AG04450 (cell line): ENCODE measurements at regions not wholly inside any gene's neighbourhood (a gene's known extent, or its start where the extent isn't known, plus 50 kb on each side); places are given as distances from the start of the nearest gene placed in this dataset.
A peak's percentile ranks its signal among the peaks of the same experiment; 100 is the strongest.

ENCODE experiments used
- CTCF ChIA-PET: fragments of 300-600, 350-600 bp; formaldehyde crosslinking; extraction: SDS; loops from one replicate; lab custom pipeline; 2022; ENCODE audit warnings: antibody characterized with exemption, inconsistent platforms; lab: Charles Lee
- POLR2A ChIA-PET: fragments of 350-600 bp; formaldehyde crosslinking; extraction: SDS; loops from one replicate; lab custom pipeline; 2021; ENCODE audit warnings: antibody characterized with exemption, inconsistent platforms; lab: Yijun Ruan, JAX
- DNase-seq: peaks from one replicate; pipeline ENCODE4 v3.0.0-alpha.2; 2011; ENCODE audit warnings: low read depth, low spot score
- H3K27ac ChIP-seq: one replicate; pipeline ENCODE4 v1.5.1; 2012; ENCODE audit warnings: low read depth, low read length, control low read depth
- H3K27me3 ChIP-seq: one replicate; pipeline ENCODE4 v1.6.0; 2012; ENCODE audit warnings: low read length; ENCODE audit not compliant: control insufficient read depth, insufficient read depth
- H3K4me3 ChIP-seq: 2 replicates; pipeline ENCODE4 v1.5.1; 2011; ENCODE audit warnings: mild to moderate bottlenecking, low read depth, low read length, control low read depth
- H3K9me3 ChIP-seq: 2 replicates; pipeline ENCODE4 v1.5.1; 2012; ENCODE audit warnings: low read length; ENCODE audit not compliant: control insufficient read depth, insufficient read depth
- CTCF ChIP-seq: IDR thresholded peaks from 2 replicates; pipeline ENCODE4 v1.5.1; 2011; ENCODE audit warnings: low read depth, low read length, control low read depth, inconsistent platforms

DNA sequence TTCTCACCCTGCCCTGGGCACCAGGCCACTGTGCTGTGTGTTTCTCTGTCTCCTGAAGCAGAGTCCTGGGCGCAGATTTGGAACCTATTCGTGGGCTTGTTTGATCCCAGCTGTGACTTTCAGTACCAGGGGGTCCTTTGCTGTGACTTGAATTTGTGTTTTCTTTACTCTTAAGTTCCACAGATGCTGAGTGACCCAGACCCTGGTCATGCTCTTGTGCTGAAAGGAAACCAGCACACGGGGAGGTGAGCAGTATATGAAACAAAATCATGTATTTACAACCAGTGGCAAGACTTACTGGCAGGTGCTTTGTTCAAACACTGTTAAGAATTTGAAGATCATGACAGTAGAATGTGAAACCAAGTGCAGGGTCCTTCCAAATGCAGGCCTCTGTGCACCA lies 89.2 kb upstream of the PRSS58 start:
- DNase-seq, result no peak
- ChIA-PET POLR2A (no interaction called here), CTCF (interaction anchor here (0.6 to 1.3 kb wide), 7 partner anchors 9 to 1107 kb away, joined by 3 to 10 read pairs (median 4); no protein-coding TSS in a partner anchor)
- Histone ChIP-seq H3K4me3 (no peak overlapping the region), H3K27me3 (peaks cover 4% of the 10 kb centered on the region), H3K9me3 (peaks cover 24% of the 10 kb centered on the region), H3K27ac (no peak overlapping the region)
- TF ChIP-seq CTCF, result no peak

GRCh38 chr7:142345811-142346210 lies 88.0 kb upstream of the PRSS58 start:
- TF ChIP-seq CTCF, result no peak
- DNase-seq, result no peak
- H3K4me3 ChIP-seq, result no peak overlapping the region
- ChIA-PET CTCF (interaction anchor here (0.9 to 1.3 kb wide), 3 partner anchors 12 to 437 kb away, joined by 3 read pairs; no protein-coding TSS in a partner anchor), POLR2A (no interaction called here)
- H3K27me3 ChIP-seq, result peaks cover under 1% of the 10 kb centered on the region
- no peak overlapping the region for H3K27ac ChIP-seq
- peaks cover 24% of the 10 kb centered on the region for H3K9me3 ChIP-seq

DNA sequence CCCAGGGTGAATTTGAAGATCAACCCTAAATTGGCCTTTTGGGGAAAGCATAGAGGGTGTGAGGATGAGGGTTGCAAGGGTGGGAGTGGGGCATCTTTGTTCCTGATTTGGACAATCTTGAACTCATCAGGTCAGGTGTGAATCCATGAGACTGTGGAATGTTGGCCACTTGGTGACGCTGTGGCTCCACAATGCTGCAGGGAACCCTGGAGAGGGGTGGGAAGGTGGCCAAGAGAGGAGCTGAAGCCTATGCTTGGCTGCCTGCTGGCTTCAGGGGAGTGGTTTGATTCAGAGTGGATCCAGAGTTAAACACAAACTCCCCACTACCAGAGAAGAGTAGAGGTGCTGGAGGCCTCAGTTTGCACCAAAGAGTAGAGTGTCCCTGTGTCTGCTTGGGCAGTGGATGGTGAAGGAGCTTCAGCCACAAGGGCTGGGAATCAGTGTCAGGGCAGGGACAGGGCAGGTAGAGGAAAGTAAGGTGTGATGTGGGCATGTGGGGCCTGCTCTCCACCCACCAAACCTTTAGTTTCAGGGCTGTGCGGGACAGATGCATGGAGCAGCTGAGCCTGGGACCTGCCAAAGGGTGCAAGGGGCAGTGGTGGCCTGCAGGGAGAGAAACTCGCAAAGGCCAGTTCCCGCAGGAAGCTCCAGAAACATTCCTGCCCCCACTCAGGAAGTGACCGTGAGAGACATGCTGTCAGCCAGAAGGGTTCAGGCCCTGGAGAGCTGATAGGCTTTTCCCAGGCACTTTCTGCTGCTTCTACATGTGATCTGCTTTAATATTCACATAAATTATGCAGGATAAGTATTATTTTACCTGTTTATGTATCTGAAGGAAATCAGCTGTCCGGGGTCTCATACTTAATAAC lies 81.0 kb upstream of the PRSS58 start:
- Histone ChIP-seq H3K4me3 (no peak overlapping the region), H3K9me3 (peaks cover 8% of the 10 kb centered on the region), H3K27ac (no peak overlapping the region), H3K27me3 (no peaks in the 10 kb centered on the region)
- ChIA-PET POLR2A (no interaction called here), CTCF (interaction anchor here (0.6 to 1.2 kb wide), 5 partner anchors 12 to 444 kb away, joined by 3 to 6 read pairs (median 3); no protein-coding TSS in a partner anchor)
- no peak for DNase-seq
- TF ChIP-seq CTCF, result peak; percentile 17; the same call in 1 of the 2 replicates

DNA sequence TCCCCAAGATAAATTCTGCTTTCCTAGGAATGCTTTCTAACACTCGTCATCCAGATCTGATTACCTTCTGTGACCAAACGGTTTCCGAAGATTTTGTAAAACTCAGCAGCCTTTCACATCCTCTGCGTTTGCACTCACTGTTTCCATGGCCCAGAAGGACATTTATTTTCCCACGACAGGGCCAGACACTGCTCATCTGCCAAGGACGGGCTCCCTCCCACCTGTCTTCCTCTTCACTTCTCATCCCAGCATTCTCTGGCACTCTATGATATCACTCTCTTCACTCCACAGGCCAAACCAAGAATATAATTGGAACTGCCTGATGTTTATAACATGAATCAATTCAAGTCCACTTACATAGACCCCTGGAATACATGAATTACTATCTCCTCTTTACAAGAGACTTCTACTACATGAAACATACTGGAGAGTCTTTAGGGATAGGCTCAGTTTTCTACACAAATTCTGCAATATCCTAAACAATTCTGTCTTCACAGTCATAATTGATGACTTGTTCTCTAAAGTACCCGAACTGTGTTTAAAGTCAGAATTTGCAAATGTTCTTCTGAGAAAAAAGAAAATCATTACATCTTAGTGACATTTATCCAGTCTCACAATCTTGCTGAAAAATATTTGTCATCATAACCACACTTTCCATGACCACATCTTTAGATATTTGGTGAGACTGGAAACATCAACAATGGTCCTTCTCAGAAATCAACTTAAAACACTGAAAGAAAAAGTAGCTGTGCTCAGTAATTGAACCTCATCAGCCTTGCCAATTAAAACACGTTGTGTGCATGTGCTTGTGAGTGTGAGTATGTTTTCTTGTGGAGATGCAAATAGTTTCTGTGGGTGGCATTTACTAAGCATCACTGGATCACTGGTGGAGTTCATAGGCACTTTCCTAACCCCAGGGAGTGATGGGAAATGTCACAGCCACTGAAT lies 79.5 kb upstream of the PRSS58 start:
- no peak for DNase-seq
- Histone ChIP-seq H3K27me3 (no peaks in the 10 kb centered on the region), H3K4me3 (no peak overlapping the region), H3K27ac (no peak overlapping the region), H3K9me3 (peaks cover 4% of the 10 kb centered on the region; the same call in 1 of the 2 replicates)
- TF ChIP-seq CTCF, result no peak
- POLR2A ChIA-PET, result no interaction called here
- CTCF ChIA-PET, result interaction anchor here (0.6 kb wide), 1 partner anchor 17 kb away, joined by 3 read pairs; no protein-coding TSS in a partner anchor
